ENCODE measurements at regions not wholly inside any gene's neighbourhood (a gene's known extent, or its start where the extent isn't known, plus 50 kb on each side); places are given as distances from the start of the nearest gene placed in this dataset.

DNA sequence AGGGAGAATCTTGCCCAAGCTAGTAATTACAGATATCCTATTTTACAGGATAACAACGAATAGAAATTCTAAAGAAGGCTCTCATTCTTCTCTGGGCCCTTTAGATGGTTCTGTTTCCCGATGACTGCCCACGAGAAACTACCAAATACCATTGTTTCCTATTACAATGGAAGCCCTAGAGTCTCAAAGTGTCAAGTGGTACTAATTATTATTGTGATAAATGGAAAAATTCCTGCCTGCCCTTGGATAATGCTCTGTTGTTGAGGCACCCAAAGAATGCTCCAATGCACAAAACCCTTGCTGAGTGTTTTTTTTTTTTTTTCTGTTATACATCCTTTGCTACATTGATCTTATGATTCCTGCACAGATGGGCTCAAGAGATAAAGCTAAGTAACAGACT lies 504.5 kb downstream of the XPNPEP1 start:
- no peaks in the 10 kb centered on the region for H3K4me1 ChIP-seq (ENCODE audit: control insufficient read depth in 1 of 2, insufficient read depth in 2 of 2, low read length in 2 of 2)
- no peak overlapping the region for H3K9ac ChIP-seq (ENCODE audit: low read length)
- BruUV-seq (replicated peaks): no TSS peak
- ChIA-PET RAD21 (ENCODE audit: low non-redundant PET in 1 of 2, low total read pairs in 2 of 2, uncharacterized antibody in 2 of 2, unreplicated experiment in 2 of 2) (no interaction called here), CTCF (no interaction called here), POLR2A (no interaction called here)
- no peaks in the 10 kb centered on the region for H3K9me2 ChIP-seq (ENCODE audit: insufficient read depth)
- no peak overlapping the region for H3K4me3 ChIP-seq (replicated peaks in 1 of 2; ENCODE audit: low read depth in 1 of 2, low read length in 2 of 2)
- no peak overlapping the region for H3K4me2 ChIP-seq (ENCODE audit: low read length)
- no peak overlapping the region for H3K27ac ChIP-seq (ENCODE audit: low read depth, low read length)
- peaks cover 16 to 27% of the 10 kb centered on the region in 2 experiments; a peak in 2 of 4 replicates for H3K9me3 ChIP-seq (ENCODE audit: control insufficient read depth in 1 of 2, insufficient read depth in 1 of 2, low read depth in 1 of 2, low read length in 2 of 2)
- no peaks in the 10 kb centered on the region for H3K79me2 ChIP-seq (ENCODE audit: insufficient read depth, low read length)
- H3K27me3 ChIP-seq (ENCODE audit: insufficient read depth, low read length): no peaks in the 10 kb centered on the region
- ATAC-seq (no peak), DNase-seq (ENCODE audit: low read depth, low spot score) (no peak)
- H2AFZ ChIP-seq (ENCODE audit: low read depth, low read length, poor library complexity, severe bottlenecking): no peak overlapping the region
- intact Hi-C loops (cut with micrococcal nuclease): no loop called here
- H4K20me1 ChIP-seq (ENCODE audit: insufficient read depth): no peaks in the 10 kb centered on the region
- TF ChIP-seq, protein P1, sequence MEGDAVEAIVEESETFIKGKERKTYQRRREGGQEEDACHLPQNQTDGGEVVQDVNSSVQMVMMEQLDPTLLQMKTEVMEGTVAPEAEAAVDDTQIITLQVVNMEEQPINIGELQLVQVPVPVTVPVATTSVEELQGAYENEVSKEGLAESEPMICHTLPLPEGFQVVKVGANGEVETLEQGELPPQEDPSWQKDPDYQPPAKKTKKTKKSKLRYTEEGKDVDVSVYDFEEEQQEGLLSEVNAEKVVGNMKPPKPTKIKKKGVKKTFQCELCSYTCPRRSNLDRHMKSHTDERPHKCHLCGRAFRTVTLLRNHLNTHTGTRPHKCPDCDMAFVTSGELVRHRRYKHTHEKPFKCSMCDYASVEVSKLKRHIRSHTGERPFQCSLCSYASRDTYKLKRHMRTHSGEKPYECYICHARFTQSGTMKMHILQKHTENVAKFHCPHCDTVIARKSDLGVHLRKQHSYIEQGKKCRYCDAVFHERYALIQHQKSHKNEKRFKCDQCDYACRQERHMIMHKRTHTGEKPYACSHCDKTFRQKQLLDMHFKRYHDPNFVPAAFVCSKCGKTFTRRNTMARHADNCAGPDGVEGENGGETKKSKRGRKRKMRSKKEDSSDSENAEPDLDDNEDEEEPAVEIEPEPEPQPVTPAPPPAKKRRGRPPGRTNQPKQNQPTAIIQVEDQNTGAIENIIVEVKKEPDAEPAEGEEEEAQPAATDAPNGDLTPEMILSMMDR (IDR thresholded peaks at IDR 0.05 in 2 of 3, conservative IDR thresholded peaks at IDR 0.05 in 1 of 3; ENCODE audit: borderline replicate concordance in 1 of 3, insufficient read depth in 1 of 3, low read depth in 2 of 3, low read length in 2 of 3): no peak
- TF ChIP-seq CEBPB (IDR thresholded peaks at IDR 0.05; ENCODE audit: low read depth): no peak
- no peak for TF ChIP-seq TCF7L2 (IDR thresholded peaks at IDR 0.05; ENCODE audit: borderline replicate concordance, extremely low read depth, insufficient read depth, insufficient read length)
- TF ChIP-seq MAX (IDR thresholded peaks at IDR 0.05): no peak
- no peak for TF ChIP-seq JUND (IDR thresholded peaks at IDR 0.05)
- TF ChIP-seq, protein P2, sequence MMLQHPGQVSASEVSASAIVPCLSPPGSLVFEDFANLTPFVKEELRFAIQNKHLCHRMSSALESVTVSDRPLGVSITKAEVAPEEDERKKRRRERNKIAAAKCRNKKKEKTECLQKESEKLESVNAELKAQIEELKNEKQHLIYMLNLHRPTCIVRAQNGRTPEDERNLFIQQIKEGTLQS (IDR thresholded peaks at IDR 0.05): no peak
- no peak for TF ChIP-seq EZH2 (IDR thresholded peaks at IDR 0.05)
- no peaks in the 10 kb centered on the region for H3K36me3 ChIP-seq (ENCODE audit: control insufficient read depth in 1 of 2, insufficient read depth in 2 of 2, low read length in 2 of 2)

DNA sequence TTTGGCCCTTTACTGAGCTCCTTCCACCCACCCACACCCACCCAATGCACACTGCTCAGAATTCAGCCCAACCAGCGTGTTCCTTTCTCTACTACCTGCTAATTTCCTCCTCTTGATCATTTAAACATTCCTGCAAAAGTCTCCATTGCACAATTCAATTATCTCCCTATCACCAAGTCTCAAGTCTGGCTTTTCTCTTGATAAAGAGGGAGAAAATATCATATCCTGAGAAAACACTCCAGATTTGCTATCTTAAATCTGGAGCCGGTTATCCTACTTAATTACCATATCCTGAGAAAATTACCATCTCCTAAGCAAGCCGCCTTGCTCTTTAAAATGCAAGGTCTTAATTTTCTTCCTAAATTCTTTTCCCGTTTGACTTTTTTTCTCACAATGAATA lies 505.5 kb downstream of the XPNPEP1 start:
- ChIA-PET POLR2A (no interaction called here), RAD21 (ENCODE audit: low non-redundant PET in 1 of 2, low total read pairs in 2 of 2, uncharacterized antibody in 2 of 2, unreplicated experiment in 2 of 2) (no interaction called here), CTCF (no interaction called here)
- Histone ChIP-seq H3K4me2 (ENCODE audit: low read length) (no peak overlapping the region), H3K79me2 (ENCODE audit: insufficient read depth, low read length) (no peaks in the 10 kb centered on the region), H3K9me2 (ENCODE audit: insufficient read depth) (no peaks in the 10 kb centered on the region), H3K9me3 (ENCODE audit: control insufficient read depth in 1 of 2, insufficient read depth in 1 of 2, low read depth in 1 of 2, low read length in 2 of 2) (peaks cover 15 to 33% of the 10 kb centered on the region in 2 experiments; a peak in 2 of 4 replicates), H3K27me3 (ENCODE audit: insufficient read depth, low read length) (no peaks in the 10 kb centered on the region), H3K9ac (ENCODE audit: low read length) (no peak overlapping the region), H3K4me1 (ENCODE audit: control insufficient read depth in 1 of 2, insufficient read depth in 2 of 2, low read length in 2 of 2) (no peaks in the 10 kb centered on the region), H2AFZ (ENCODE audit: low read depth, low read length, poor library complexity, severe bottlenecking) (no peak overlapping the region), H3K36me3 (ENCODE audit: control insufficient read depth in 1 of 2, insufficient read depth in 2 of 2, low read length in 2 of 2) (no peaks in the 10 kb centered on the region), H3K4me3 (replicated peaks in 1 of 2; ENCODE audit: low read depth in 1 of 2, low read length in 2 of 2) (no peak overlapping the region), H4K20me1 (ENCODE audit: insufficient read depth) (no peaks in the 10 kb centered on the region), H3K27ac (ENCODE audit: low read depth, low read length) (no peak overlapping the region)
- DNase-seq (ENCODE audit: low read depth, low spot score) (no peak), ATAC-seq (no peak)
- intact Hi-C loops (cut with micrococcal nuclease): no loop called here
- BruUV-seq (replicated peaks): no TSS peak
- TF ChIP-seq, protein P3, sequence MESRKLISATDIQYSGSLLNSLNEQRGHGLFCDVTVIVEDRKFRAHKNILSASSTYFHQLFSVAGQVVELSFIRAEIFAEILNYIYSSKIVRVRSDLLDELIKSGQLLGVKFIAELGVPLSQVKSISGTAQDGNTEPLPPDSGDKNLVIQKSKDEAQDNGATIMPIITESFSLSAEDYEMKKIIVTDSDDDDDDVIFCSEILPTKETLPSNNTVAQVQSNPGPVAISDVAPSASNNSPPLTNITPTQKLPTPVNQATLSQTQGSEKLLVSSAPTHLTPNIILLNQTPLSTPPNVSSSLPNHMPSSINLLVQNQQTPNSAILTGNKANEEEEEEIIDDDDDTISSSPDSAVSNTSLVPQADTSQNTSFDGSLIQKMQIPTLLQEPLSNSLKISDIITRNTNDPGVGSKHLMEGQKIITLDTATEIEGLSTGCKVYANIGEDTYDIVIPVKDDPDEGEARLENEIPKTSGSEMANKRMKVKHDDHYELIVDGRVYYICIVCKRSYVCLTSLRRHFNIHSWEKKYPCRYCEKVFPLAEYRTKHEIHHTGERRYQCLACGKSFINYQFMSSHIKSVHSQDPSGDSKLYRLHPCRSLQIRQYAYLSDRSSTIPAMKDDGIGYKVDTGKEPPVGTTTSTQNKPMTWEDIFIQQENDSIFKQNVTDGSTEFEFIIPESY (IDR thresholded peaks at IDR 0.05; ENCODE audit: extremely low read depth, insufficient replicate concordance, low read length): no peak
- TF ChIP-seq CBX3 (IDR thresholded peaks at IDR 0.05; ENCODE audit: low read depth) (no peak), SP1 (IDR thresholded peaks at IDR 0.05; ENCODE audit: low read depth) (no peak), JUND (IDR thresholded peaks at IDR 0.05) (no peak), EGR1 (IDR thresholded peaks at IDR 0.05; ENCODE audit: low read depth) (no peak), ZFX (IDR thresholded peaks at IDR 0.05) (no peak)
- TF ChIP-seq, protein P4, sequence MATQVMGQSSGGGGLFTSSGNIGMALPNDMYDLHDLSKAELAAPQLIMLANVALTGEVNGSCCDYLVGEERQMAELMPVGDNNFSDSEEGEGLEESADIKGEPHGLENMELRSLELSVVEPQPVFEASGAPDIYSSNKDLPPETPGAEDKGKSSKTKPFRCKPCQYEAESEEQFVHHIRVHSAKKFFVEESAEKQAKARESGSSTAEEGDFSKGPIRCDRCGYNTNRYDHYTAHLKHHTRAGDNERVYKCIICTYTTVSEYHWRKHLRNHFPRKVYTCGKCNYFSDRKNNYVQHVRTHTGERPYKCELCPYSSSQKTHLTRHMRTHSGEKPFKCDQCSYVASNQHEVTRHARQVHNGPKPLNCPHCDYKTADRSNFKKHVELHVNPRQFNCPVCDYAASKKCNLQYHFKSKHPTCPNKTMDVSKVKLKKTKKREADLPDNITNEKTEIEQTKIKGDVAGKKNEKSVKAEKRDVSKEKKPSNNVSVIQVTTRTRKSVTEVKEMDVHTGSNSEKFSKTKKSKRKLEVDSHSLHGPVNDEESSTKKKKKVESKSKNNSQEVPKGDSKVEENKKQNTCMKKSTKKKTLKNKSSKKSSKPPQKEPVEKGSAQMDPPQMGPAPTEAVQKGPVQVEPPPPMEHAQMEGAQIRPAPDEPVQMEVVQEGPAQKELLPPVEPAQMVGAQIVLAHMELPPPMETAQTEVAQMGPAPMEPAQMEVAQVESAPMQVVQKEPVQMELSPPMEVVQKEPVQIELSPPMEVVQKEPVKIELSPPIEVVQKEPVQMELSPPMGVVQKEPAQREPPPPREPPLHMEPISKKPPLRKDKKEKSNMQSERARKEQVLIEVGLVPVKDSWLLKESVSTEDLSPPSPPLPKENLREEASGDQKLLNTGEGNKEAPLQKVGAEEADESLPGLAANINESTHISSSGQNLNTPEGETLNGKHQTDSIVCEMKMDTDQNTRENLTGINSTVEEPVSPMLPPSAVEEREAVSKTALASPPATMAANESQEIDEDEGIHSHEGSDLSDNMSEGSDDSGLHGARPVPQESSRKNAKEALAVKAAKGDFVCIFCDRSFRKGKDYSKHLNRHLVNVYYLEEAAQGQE (IDR thresholded peaks at IDR 0.05; ENCODE audit: low read depth): no peak
- TF ChIP-seq, protein P2 (IDR thresholded peaks at IDR 0.05): no peak

Data from HCT116 (cell line).